HG03280 (cell line): ENCODE measurements at regions not wholly inside any gene's neighbourhood (a gene's known extent, or its start where the extent isn't known, plus 50 kb on each side); places are given as distances from the start of the nearest gene placed in this dataset.

Experiments
- ATAC-seq: cut with Tn5 transposase; IDR thresholded peaks from one replicate; pipeline ENCODE4 v1.9.1; 2021; ENCODE audit warnings: mild to moderate bottlenecking, moderate library complexity; ENCODE audit not compliant: unreplicated experiment

- no peak for ATAC-seq
Measured at GRCh38 chr3:154776549-154777225, 303.4 kb upstream of the MME start.

- ATAC-seq = no peak
Measured at GRCh38 chr3:154775821-154776548, 304.1 kb upstream of the MME start.

GRCh38 chr3:154766765-154767503, 313.2 kb upstream of the MME start:
- ATAC-seq = no peak

- no peak for ATAC-seq
Measured at GRCh38 chr3:154764856-154765640, 315.1 kb upstream of the MME start.

GRCh38 chr3:154762486-154762885, 317.6 kb upstream of the MME start:
- no peak for ATAC-seq

- no peak for ATAC-seq
Measured at GRCh38 chr3:154759966-154760365, 320.2 kb upstream of the MME start.

- ATAC-seq = no peak
Measured at GRCh38 chr3:154758109-154758868, 321.8 kb upstream of the MME start.

GRCh38 chr3:154753101-154753500, 323.1 kb upstream of the GPR149 start:
- ATAC-seq = no peak

GRCh38 chr3:154749514-154749913, 319.5 kb upstream of the GPR149 start:
- no peak for ATAC-seq

GRCh38 chr3:154745929-154746328, 315.9 kb upstream of the GPR149 start:
- ATAC-seq = no peak

- ATAC-seq = no peak
Measured at GRCh38 chr3:154745122-154745521, 315.1 kb upstream of the GPR149 start.

- ATAC-seq = no peak
Measured at GRCh38 chr3:154743418-154743817, 313.4 kb upstream of the GPR149 start.

GRCh38 chr3:154734468-154734867, 304.5 kb upstream of the GPR149 start:
- ATAC-seq = no peak

GRCh38 chr3:154730186-154730585, 300.2 kb upstream of the GPR149 start:
- ATAC-seq = no peak

- ATAC-seq = no peak
Measured at GRCh38 chr3:154729741-154730140, 299.8 kb upstream of the GPR149 start.

GRCh38 chr3:154728285-154728684, 298.3 kb upstream of the GPR149 start:
- ATAC-seq = no peak

- ATAC-seq = no peak
Measured at GRCh38 chr3:154720921-154721320, 290.9 kb upstream of the GPR149 start.

- no peak for ATAC-seq
Measured at GRCh38 chr3:154718053-154718452, 288.1 kb upstream of the GPR149 start.

GRCh38 chr3:154716170-154716569, 286.2 kb upstream of the GPR149 start:
- no peak for ATAC-seq

- no peak for ATAC-seq
Measured at GRCh38 chr3:154708554-154708953, 278.6 kb upstream of the GPR149 start.
